IPS DF 6.9 (cell line): ENCODE measurements at regions not wholly inside any gene's neighbourhood (a gene's known extent, or its start where the extent isn't known, plus 50 kb on each side); places are given as distances from the start of the nearest gene placed in this dataset.

ENCODE experiments used
- DNase-seq: peaks from one replicate; pipeline ENCODE4 v3.0.0-alpha.2; 2013; ENCODE audit warnings: low read depth, low spot score
- H3K27ac ChIP-seq: one replicate; pipeline ENCODE4 v1.5.1; 2013; ENCODE audit warnings: low read length, control low read depth
- H3K27me3 ChIP-seq: 2 replicates; pipeline ENCODE4 v1.6.1; 2013; ENCODE audit warnings: mild to moderate bottlenecking, low read length; ENCODE audit not compliant: control insufficient read depth, insufficient read depth
- H3K36me3 ChIP-seq: 2 replicates; pipeline ENCODE4 v1.6.1; 2013; ENCODE audit warnings: low read length; ENCODE audit not compliant: control insufficient read depth, insufficient read depth
- H3K4me1 ChIP-seq: 2 replicates; pipeline ENCODE4 v1.6.1; 2013; ENCODE audit warnings: low read length; ENCODE audit not compliant: control insufficient read depth, insufficient read depth
- H3K4me3 ChIP-seq: 2 replicates; pipeline ENCODE4 v1.5.1; 2013; ENCODE audit warnings: mild to moderate bottlenecking, low read length
- H3K9me3 ChIP-seq: 2 replicates; pipeline ENCODE4 v1.6.1; 2013; ENCODE audit warnings: low read length, inconsistent platforms; ENCODE audit not compliant: control insufficient read depth, insufficient read depth
- WGBS: extraction: QIAGEN DNeasy Blood & Tissue Kit; methylation state at CpG from one replicate; pipeline ENCODE4 v1.1.7; 2013; ENCODE audit warnings: mixed read lengths, missing lambda C conversion rate; ENCODE audit not compliant: insufficient read length, insufficient coverage; 5-methylcytosine and 5-hydroxymethylcytosine counted together

DNA sequence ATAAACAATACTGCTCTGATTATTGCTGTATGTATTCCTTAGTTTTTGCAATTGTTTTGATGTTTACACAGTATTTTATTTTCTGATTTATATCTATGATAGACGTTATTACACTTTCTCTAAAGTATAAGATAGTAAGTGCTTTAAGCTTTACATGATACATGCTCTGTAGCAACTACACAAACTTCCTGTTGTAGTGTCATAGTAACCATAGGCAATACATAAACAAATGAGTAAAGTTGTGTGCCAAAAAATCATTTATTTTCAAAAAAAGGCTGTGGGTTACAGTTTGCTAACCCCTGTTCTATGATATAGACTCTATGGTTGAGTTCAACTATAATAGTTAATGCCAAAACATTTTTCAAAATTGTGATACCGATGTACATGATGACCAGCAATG, 1156.4 kb downstream of the AMY1C start:
- H3K4me1 ChIP-seq: no peaks in the 10 kb centered on the region
- H3K27me3 ChIP-seq: no peaks in the 10 kb centered on the region
- no peaks in the 10 kb centered on the region for H3K36me3 ChIP-seq
- no CpG with 5 or more reads among the region's 2 CpGs for WGBS
- H3K4me3 ChIP-seq: no peak overlapping the region
- H3K27ac ChIP-seq: no peak overlapping the region
- H3K9me3 ChIP-seq: no peaks in the 10 kb centered on the region
- DNase-seq: no peak

GRCh38 chr1:104919188-104919587, 1169.5 kb downstream of the AMY1C start:
- no peaks in the 10 kb centered on the region for H3K27me3 ChIP-seq
- no CpG with 5 or more reads among the region's 1 CpG for WGBS
- H3K9me3 ChIP-seq: no peaks in the 10 kb centered on the region
- H3K36me3 ChIP-seq: no peaks in the 10 kb centered on the region
- no peak overlapping the region for H3K27ac ChIP-seq
- H3K4me1 ChIP-seq: no peaks in the 10 kb centered on the region
- no peak overlapping the region for H3K4me3 ChIP-seq
- DNase-seq: no peak

- Histone ChIP-seq H3K27ac (no peak overlapping the region), H3K4me1 (no peaks in the 10 kb centered on the region), H3K36me3 (no peaks in the 10 kb centered on the region), H3K4me3 (no peak overlapping the region), H3K27me3 (no peaks in the 10 kb centered on the region), H3K9me3 (no peaks in the 10 kb centered on the region)
- no peak for DNase-seq
Measured at GRCh38 chr1:104921525-104921924, 1171.8 kb downstream of the AMY1C start.

- no peak overlapping the region for H3K27ac ChIP-seq
- no CpG with 5 or more reads among the region's 7 CpGs for WGBS
- no peaks in the 10 kb centered on the region for H3K9me3 ChIP-seq
- no peak for DNase-seq
- no peak overlapping the region for H3K4me3 ChIP-seq
- H3K27me3 ChIP-seq: no peaks in the 10 kb centered on the region
- H3K36me3 ChIP-seq: no peaks in the 10 kb centered on the region
- H3K4me1 ChIP-seq: no peaks in the 10 kb centered on the region
Measured at GRCh38 chr1:104923075-104923474, 1173.4 kb downstream of the AMY1C start.

GRCh38 chr1:104929280-104929679, 1179.6 kb downstream of the AMY1C start:
- no peak for DNase-seq
- no peaks in the 10 kb centered on the region for H3K4me1 ChIP-seq
- H3K36me3 ChIP-seq: no peaks in the 10 kb centered on the region; the same call in 1 of the 2 replicates
- H3K27ac ChIP-seq: no peak overlapping the region
- no peak overlapping the region for H3K4me3 ChIP-seq
- no CpG with 5 or more reads among the region's 1 CpG for WGBS
- no peaks in the 10 kb centered on the region for H3K9me3 ChIP-seq
- no peaks in the 10 kb centered on the region for H3K27me3 ChIP-seq

DNA sequence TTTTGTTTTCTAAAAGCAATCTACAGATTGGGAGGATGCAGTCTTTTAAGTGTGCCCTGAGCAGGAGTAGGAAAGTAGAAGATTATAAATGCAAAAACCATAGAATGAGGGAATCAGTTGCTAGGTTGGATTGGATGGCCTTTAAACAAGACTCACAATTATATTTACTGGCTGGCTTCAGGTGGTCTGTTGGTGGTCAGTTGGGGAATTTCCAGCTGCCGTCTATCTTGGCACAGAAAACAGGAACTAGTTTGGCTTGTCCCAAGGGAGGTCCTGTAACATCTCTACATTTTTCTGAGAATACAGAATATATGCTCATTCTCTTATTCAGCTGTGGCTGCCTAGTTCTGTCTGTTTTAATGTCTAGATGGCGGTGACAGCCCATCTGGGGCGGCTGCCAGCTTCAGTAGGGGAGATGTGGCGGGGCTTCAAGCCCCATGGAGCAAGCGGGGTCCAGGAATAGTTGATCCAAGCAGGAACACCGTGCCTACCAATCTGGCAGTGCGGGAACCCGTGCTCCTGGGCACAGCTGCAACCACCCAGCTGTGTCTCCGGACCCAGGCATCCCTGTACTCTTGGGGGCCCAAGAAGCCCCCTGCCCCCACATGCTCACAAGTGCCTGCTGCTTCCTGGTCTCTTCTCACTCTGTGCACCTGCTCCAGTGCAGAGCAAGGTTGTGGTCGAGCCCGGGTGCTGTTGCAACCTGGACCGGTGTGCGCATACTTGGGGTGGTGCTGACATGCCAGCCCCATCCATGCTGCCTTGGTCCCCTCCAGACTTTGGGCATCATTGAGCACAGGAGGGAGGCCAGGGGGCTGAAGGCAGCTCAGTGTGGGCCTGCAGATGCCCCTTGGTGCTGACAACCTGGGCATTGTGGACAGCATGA, 1182.6 kb downstream of the AMY1C start:
- no peaks in the 10 kb centered on the region; the same call in 1 of the 2 replicates for H3K36me3 ChIP-seq
- WGBS: no CpG with 5 or more reads among the region's 13 CpGs
- no peak for DNase-seq
- no peaks in the 10 kb centered on the region for H3K4me1 ChIP-seq
- H3K27ac ChIP-seq: no peak overlapping the region
- no peaks in the 10 kb centered on the region for H3K27me3 ChIP-seq
- H3K9me3 ChIP-seq: no peaks in the 10 kb centered on the region
- no peak overlapping the region for H3K4me3 ChIP-seq

- no peaks in the 10 kb centered on the region for H3K4me1 ChIP-seq
- no peak for DNase-seq
- H3K9me3 ChIP-seq: no peaks in the 10 kb centered on the region
- H3K27me3 ChIP-seq: no peaks in the 10 kb centered on the region
- no peak overlapping the region for H3K4me3 ChIP-seq
- H3K27ac ChIP-seq: no peak overlapping the region
- WGBS: no CpG with 5 or more reads among the region's 14 CpGs
- H3K36me3 ChIP-seq: no peaks in the 10 kb centered on the region; the same call in 1 of the 2 replicates
Measured at GRCh38 chr1:104932949-104933679, 1183.4 kb downstream of the AMY1C start.

GRCh38 chr1:104933846-104934245, 1184.1 kb downstream of the AMY1C start:
- no peaks in the 10 kb centered on the region for H3K9me3 ChIP-seq
- no peak for DNase-seq
- H3K27me3 ChIP-seq: no peaks in the 10 kb centered on the region
- H3K4me1 ChIP-seq: no peaks in the 10 kb centered on the region
- H3K4me3 ChIP-seq: no peak overlapping the region
- WGBS: no CpG with 5 or more reads among the region's 9 CpGs
- H3K36me3 ChIP-seq: no peaks in the 10 kb centered on the region; the same call in 1 of the 2 replicates
- H3K27ac ChIP-seq: no peak overlapping the region

GRCh38 chr1:104945406-104945805, 1195.7 kb downstream of the AMY1C start:
- H3K9me3 ChIP-seq: no peaks in the 10 kb centered on the region
- no CpG with 5 or more reads among the region's 2 CpGs for WGBS
- H3K36me3 ChIP-seq: no peaks in the 10 kb centered on the region

GRCh38 chr1:104946558-104947210, 1197.0 kb downstream of the AMY1C start:
- DNase-seq: no peak
- Histone ChIP-seq H3K4me3 (no peak overlapping the region), H3K36me3 (no peaks in the 10 kb centered on the region), H3K9me3 (no peaks in the 10 kb centered on the region), H3K27ac (no peak overlapping the region), H3K4me1 (no peaks in the 10 kb centered on the region), H3K27me3 (no peaks in the 10 kb centered on the region)
- no CpG with 5 or more reads among the region's 4 CpGs for WGBS

More at GRCh38 chr1:104945406-104945805, 1195.7 kb downstream of the AMY1C start:
- DNase-seq: no peak
- Histone ChIP-seq H3K4me3 (no peak overlapping the region), H3K27ac (no peak overlapping the region), H3K4me1 (no peaks in the 10 kb centered on the region), H3K27me3 (no peaks in the 10 kb centered on the region)
